ENCODE measurements at regions not wholly inside any gene's neighbourhood (a gene's known extent, or its start where the extent isn't known, plus 50 kb on each side); places are given as distances from the start of the nearest gene placed in this dataset.
"Not testable (repeated sequence)": the region's sequence is repeated elsewhere in the genome, so short reads cannot be mapped to it uniquely, and the experiment has no call there.

- no peak for DNase-seq
Observed at GRCh38 chr7:51645255-51645654, 328.6 kb upstream of the COBL start.

GRCh38 chr7:51644216-51644615 lies 327.6 kb upstream of the COBL start:
- DNase-seq: no peak

GRCh38 chr7:51640841-51641240 lies 324.2 kb upstream of the COBL start:
- DNase-seq: no peak

- no peak for DNase-seq
Observed at GRCh38 chr7:51639661-51640334, 323.2 kb upstream of the COBL start.

GRCh38 chr7:51636503-51636902 lies 319.9 kb upstream of the COBL start:
- no peak for DNase-seq

GRCh38 chr7:51635775-51636174 lies 319.2 kb upstream of the COBL start:
- no peak for DNase-seq

GRCh38 chr7:51634538-51634937 lies 317.9 kb upstream of the COBL start:
- no peak for DNase-seq

- no peak for DNase-seq
Observed at GRCh38 chr7:51634025-51634424, 317.4 kb upstream of the COBL start.

GRCh38 chr7:51633596-51633995 lies 317.0 kb upstream of the COBL start:
- no peak for DNase-seq

GRCh38 chr7:51633006-51633405 lies 316.4 kb upstream of the COBL start:
- no peak for DNase-seq

- DNase-seq: no peak
Observed at GRCh38 chr7:51630933-51631332, 314.3 kb upstream of the COBL start.

- no peak for DNase-seq
Observed at GRCh38 chr7:51629206-51629605, 312.6 kb upstream of the COBL start.

- no peak for DNase-seq
Observed at GRCh38 chr7:51621956-51622355, 305.3 kb upstream of the COBL start.

GRCh38 chr7:51620706-51621105 lies 304.1 kb upstream of the COBL start:
- DNase-seq: no peak

GRCh38 chr7:51619880-51620279 lies 303.3 kb upstream of the COBL start:
- DNase-seq: no peak

- DNase-seq: no peak
Observed at GRCh38 chr7:51617686-51618085, 301.1 kb upstream of the COBL start.

- DNase-seq: no peak
Observed at GRCh38 chr7:51613911-51614357, 297.3 kb upstream of the COBL start.

- no peak for DNase-seq
Observed at GRCh38 chr7:51611937-51612336, 295.3 kb upstream of the COBL start.

GRCh38 chr7:51607447-51607846 lies 290.8 kb upstream of the COBL start:
- DNase-seq: no peak

GRCh38 chr7:51606601-51607154 lies 290.1 kb upstream of the COBL start:
- no peak for DNase-seq

GRCh38 chr7:51602376-51602775 lies 285.8 kb upstream of the COBL start:
- no peak for DNase-seq

- no peak for DNase-seq
Observed at GRCh38 chr7:51601461-51601860, 284.9 kb upstream of the COBL start.

- not testable (repeated sequence) for DNase-seq
Observed at GRCh38 chr7:51599935-51600334, 283.3 kb upstream of the COBL start.

- no peak for DNase-seq
Observed at GRCh38 chr7:51593628-51594027, 277.0 kb upstream of the COBL start.

All from effector CD4-positive, alpha-beta T cell (primary cell).